ENCODE measurements at regions not wholly inside any gene's neighbourhood (a gene's known extent, or its start where the extent isn't known, plus 50 kb on each side); places are given as distances from the start of the nearest gene placed in this dataset.

DNA sequence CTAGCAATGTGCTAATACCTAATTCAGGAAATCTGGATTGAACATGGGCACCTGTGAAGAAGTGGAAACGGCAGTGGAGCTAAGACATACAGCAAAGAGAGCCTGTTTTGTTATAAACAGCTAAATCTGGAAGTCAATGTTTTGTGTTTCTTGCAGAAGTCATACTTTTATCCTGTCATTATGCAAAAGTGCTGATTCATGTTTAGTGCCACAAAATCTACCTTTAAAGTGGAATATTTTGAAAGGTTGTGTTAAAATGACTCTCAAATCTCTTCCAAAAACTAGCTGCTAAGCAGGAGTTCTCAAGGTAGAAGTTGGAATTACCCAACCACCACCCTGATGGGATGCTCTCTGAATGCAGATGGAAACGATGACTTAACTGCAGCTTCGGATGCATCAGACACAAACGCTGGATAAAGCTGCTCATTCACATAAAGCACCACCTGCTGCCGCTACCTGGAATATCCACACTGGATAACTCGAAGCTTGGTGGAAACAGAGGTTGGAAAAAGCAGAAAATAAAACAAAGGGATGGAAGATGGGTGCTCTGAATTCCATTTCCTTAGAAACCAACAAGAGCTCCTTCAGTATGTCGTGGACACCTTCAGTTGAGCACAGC lies 132.6 kb upstream of the ZNF236 start:
- Histone ChIP-seq H3K4me1 (ENCODE audit: insufficient read depth, low read length) (peaks cover 11% of the 10 kb centered on the region), H3K79me2 (ENCODE audit: insufficient read depth, low read length) (no peaks in the 10 kb centered on the region), H3K9ac (ENCODE audit: low read length) (no peak overlapping the region), H3K4me3 (ENCODE audit: insufficient read depth, low read depth, low read length) (no peak overlapping the region), H3K4me2 (ENCODE audit: low read length) (no peak overlapping the region), H3K9me3 (ENCODE audit: insufficient read depth, low read depth, low read length) (no peaks in the 10 kb centered on the region), H4K20me1 (ENCODE audit: insufficient read depth, low read length) (no peaks in the 10 kb centered on the region), H2AFZ (ENCODE audit: low read depth, low read length) (no peak overlapping the region), H3K36me3 (ENCODE audit: insufficient read depth, low read length) (no peaks in the 10 kb centered on the region), H3K27me3 (ENCODE audit: insufficient read depth, low read length) (peaks cover 10% of the 10 kb centered on the region), H3K27ac (ENCODE audit: low read depth, low read length) (no peak overlapping the region)
- H3K36me3 Mint-ChIP-seq (ENCODE audit: low read depth, unreplicated experiment): no peaks in the 10 kb centered on the region
- no peaks in the 10 kb centered on the region for H3K9me3 Mint-ChIP-seq (ENCODE audit: unreplicated experiment)
- no peak overlapping the region for H3K27ac Mint-ChIP-seq (ENCODE audit: unreplicated experiment)
- DNase-seq (ENCODE audit: low read depth) (no peak), FAIRE-seq (no peak)
- H3K4me3 Mint-ChIP-seq (ENCODE audit: unreplicated experiment): no peak overlapping the region
- TF ChIP-seq, protein P1, sequence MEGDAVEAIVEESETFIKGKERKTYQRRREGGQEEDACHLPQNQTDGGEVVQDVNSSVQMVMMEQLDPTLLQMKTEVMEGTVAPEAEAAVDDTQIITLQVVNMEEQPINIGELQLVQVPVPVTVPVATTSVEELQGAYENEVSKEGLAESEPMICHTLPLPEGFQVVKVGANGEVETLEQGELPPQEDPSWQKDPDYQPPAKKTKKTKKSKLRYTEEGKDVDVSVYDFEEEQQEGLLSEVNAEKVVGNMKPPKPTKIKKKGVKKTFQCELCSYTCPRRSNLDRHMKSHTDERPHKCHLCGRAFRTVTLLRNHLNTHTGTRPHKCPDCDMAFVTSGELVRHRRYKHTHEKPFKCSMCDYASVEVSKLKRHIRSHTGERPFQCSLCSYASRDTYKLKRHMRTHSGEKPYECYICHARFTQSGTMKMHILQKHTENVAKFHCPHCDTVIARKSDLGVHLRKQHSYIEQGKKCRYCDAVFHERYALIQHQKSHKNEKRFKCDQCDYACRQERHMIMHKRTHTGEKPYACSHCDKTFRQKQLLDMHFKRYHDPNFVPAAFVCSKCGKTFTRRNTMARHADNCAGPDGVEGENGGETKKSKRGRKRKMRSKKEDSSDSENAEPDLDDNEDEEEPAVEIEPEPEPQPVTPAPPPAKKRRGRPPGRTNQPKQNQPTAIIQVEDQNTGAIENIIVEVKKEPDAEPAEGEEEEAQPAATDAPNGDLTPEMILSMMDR (IDR thresholded peaks at IDR 0.05; ENCODE audit: insufficient read depth, low read depth, low read length): no peak
- no peak for TF ChIP-seq EZH2 (IDR thresholded peaks at IDR 0.05; ENCODE audit: insufficient read depth, low read length)
- peaks cover 2% of the 10 kb centered on the region for H3K27me3 Mint-ChIP-seq (ENCODE audit: low read depth, unreplicated experiment)
- H3K4me1 Mint-ChIP-seq (ENCODE audit: low read depth, unreplicated experiment): peaks cover 8% of the 10 kb centered on the region

DNA sequence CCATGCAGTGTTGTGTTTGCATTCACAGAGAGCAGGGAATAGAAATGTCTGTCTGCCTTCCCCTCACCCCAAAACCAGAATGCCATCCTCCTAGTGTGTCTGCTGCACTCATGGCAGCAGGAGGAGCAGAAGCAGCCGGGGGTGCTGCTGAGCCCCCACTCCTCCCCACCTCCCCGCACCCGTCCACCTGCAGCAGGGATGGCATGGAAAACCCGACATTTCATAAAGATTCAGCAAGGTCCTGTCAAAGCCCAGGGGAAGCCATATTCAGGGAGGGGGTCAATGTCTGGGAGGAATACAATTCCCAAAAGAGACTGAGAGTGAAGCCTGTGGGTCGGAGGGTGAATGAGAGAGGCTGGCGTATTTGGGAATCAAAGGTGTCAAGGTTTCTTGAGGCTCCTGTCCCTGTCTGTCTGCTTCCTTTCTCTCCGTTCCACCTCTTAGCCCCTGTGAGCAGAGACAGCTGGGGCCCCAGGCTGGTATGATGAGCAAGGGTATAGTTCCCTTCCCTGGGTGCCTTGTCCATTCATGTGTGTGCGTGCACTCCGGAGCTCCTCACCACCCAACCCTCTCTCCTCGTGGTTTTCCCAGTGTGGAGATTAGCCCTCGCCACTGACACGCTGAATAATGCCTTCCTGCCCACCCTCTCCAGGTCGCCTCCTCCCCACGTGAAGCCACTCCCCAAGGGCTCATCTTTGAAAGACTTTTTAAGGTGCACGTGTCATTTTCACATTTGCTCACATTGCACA lies 133.5 kb upstream of the ZNF236 start:
- H3K27ac ChIP-seq (ENCODE audit: low read depth, low read length): no peak overlapping the region
- no peak overlapping the region for H3K4me3 ChIP-seq (ENCODE audit: insufficient read depth, low read depth, low read length)
- no peak overlapping the region for H3K4me2 ChIP-seq (ENCODE audit: low read length)
- no peaks in the 10 kb centered on the region for H3K79me2 ChIP-seq (ENCODE audit: insufficient read depth, low read length)
- peaks cover 10% of the 10 kb centered on the region for H3K27me3 ChIP-seq (ENCODE audit: insufficient read depth, low read length)
- peaks cover 11% of the 10 kb centered on the region for H3K4me1 ChIP-seq (ENCODE audit: insufficient read depth, low read length)
- H4K20me1 ChIP-seq (ENCODE audit: insufficient read depth, low read length): no peaks in the 10 kb centered on the region
- no peaks in the 10 kb centered on the region for H3K36me3 Mint-ChIP-seq (ENCODE audit: low read depth, unreplicated experiment)
- no peak overlapping the region for H2AFZ ChIP-seq (ENCODE audit: low read depth, low read length)
- no peak for TF ChIP-seq EZH2 (IDR thresholded peaks at IDR 0.05; ENCODE audit: insufficient read depth, low read length)
- TF ChIP-seq, protein P1 (IDR thresholded peaks at IDR 0.05; ENCODE audit: insufficient read depth, low read depth, low read length): no peak
- peaks cover 2% of the 10 kb centered on the region for H3K27me3 Mint-ChIP-seq (ENCODE audit: low read depth, unreplicated experiment)
- DNase-seq (ENCODE audit: low read depth) (no peak), FAIRE-seq (no peak)
- no peaks in the 10 kb centered on the region for H3K9me3 Mint-ChIP-seq (ENCODE audit: unreplicated experiment)
- no peaks in the 10 kb centered on the region for H3K36me3 ChIP-seq (ENCODE audit: insufficient read depth, low read length)
- no peak overlapping the region for H3K9ac ChIP-seq (ENCODE audit: low read length)
- no peak overlapping the region for H3K27ac Mint-ChIP-seq (ENCODE audit: unreplicated experiment)
- peaks cover 8% of the 10 kb centered on the region for H3K4me1 Mint-ChIP-seq (ENCODE audit: low read depth, unreplicated experiment)
- H3K9me3 ChIP-seq (ENCODE audit: insufficient read depth, low read depth, low read length): no peaks in the 10 kb centered on the region
- H3K4me3 Mint-ChIP-seq (ENCODE audit: unreplicated experiment): no peak overlapping the region

All from astrocyte (in vitro differentiated cells and primary cell).